HepG2 (cell line): ENCODE measurements at regions not wholly inside any gene's neighbourhood (a gene's known extent, or its start where the extent isn't known, plus 50 kb on each side); places are given as distances from the start of the nearest gene placed in this dataset.

Experiments
- ATAC-seq: fragments of 200-7000 bp; cut with Tn5 transposase; 3 replicates; pipeline ENCODE4 v1.9.1; 2020; ENCODE audit warnings: mild to moderate bottlenecking, moderate library complexity
- BruUV-seq: library from RNA; stranded (reverse); fragments of 400-500 nt; replicated peaks from 2 replicates; lab custom pipeline; 2021; lab: Mats Ljungman, UMichigan
- CTCF ChIA-PET: fragments of 300-600 bp; formaldehyde crosslinking; extraction: SDS; loops from one replicate; lab custom pipeline; 2021; ENCODE audit warnings: low total read pairs, inconsistent platforms, low intra/inter-chr PET ratio; lab: Yijun Ruan, JAX
- POLR2A ChIA-PET: fragments of 350-600 bp; sonication (Branson Sonifier 250); formaldehyde crosslinking; loops from one replicate; lab custom pipeline; 2020; ENCODE audit warnings: antibody characterized with exemption, inconsistent platforms; lab: Yijun Ruan, JAX
- DNase-seq: peaks from one replicate; pipeline ENCODE4 v3.0.0-alpha.2; 2015; ENCODE audit warnings: low spot score
- FAIRE-seq: peaks from 3 replicates; lab custom pipeline; 2011; peaks lifted over from hg19 to GRCh38; lab: Jason Lieb, UNC
- H2AFZ ChIP-seq: one replicate; pipeline ENCODE4 v1.6.1; 2011; ENCODE audit warnings: low read length, inconsistent platforms
- H3K27ac ChIP-seq: fragments of 300-600 bp; 3 replicates; pipeline ENCODE4 v1.8.0; 2011; ENCODE audit warnings: mixed run types, mild to moderate bottlenecking, mixed read lengths, low read length, inconsistent platforms; ENCODE audit not compliant: insufficient read depth; ENCODE audit errors: extremely low read length
- H3K27me3 ChIP-seq, 2 experiments: fragments of 200-600 bp in 1 of 2; 2 replicates in 1 of 2; 3 replicates in 1 of 2; pipeline versions ENCODE4 v1.6.0 to v1.8.0; 2011; ENCODE audit warnings: low read length in 2 of 2, mild to moderate bottlenecking in 2 of 2, moderate library complexity in 2 of 2, inconsistent platforms in 1 of 2; ENCODE audit not compliant: insufficient read depth in 2 of 2, control insufficient read depth in 1 of 2
- H3K36me3 ChIP-seq, 2 experiments: fragments of 200-600 bp in 1 of 2; replicated peaks in 1 of 2; 2 replicates in 1 of 2; 3 replicates in 1 of 2; pipeline versions ENCODE4 v1.5.1 to v1.8.0; 2011; ENCODE audit warnings: low read length in 2 of 2, inconsistent platforms in 1 of 2; ENCODE audit not compliant: insufficient read depth in 2 of 2, control insufficient read depth in 1 of 2
- H3K4me1 ChIP-seq: 2 replicates; pipeline ENCODE4 v1.5.1; 2012; ENCODE audit warnings: low read length, inconsistent platforms; ENCODE audit not compliant: insufficient read depth
- H3K4me2 ChIP-seq: 2 replicates; pipeline ENCODE4 v1.6.0; 2011; ENCODE audit warnings: low read depth, low read length, inconsistent platforms
- H3K4me3 ChIP-seq, 3 experiments: fragments of 200-600 bp in 1 of 3; sonication (generic), shearing (Covaris generic) in 1 of 3; replicated peaks in 1 of 3; 2 replicates each; pipeline ENCODE4 v1.5.1; 2011 to 2016; ENCODE audit warnings: low read length in 3 of 3, inconsistent platforms in 2 of 3, low read depth in 2 of 3, mild to moderate bottlenecking in 2 of 3, control low read depth in 1 of 3, mixed read lengths in 1 of 3; ENCODE audit not compliant: insufficient read depth in 1 of 3
- H3K79me2 ChIP-seq: one replicate; pipeline ENCODE4 v1.6.1; 2011; ENCODE audit warnings: low read length, inconsistent platforms; ENCODE audit not compliant: insufficient read depth
- H3K9ac ChIP-seq: 2 replicates; pipeline ENCODE4 v1.6.0; 2011; ENCODE audit warnings: mild to moderate bottlenecking, low read depth, low read length, inconsistent platforms; ENCODE audit not compliant: insufficient read depth
- H3K9me3 ChIP-seq: 2 replicates; pipeline ENCODE4 v1.5.1; 2012; ENCODE audit warnings: mild to moderate bottlenecking, low read length
- H4K20me1 ChIP-seq: 2 replicates; pipeline ENCODE4 v1.6.0; 2011; ENCODE audit warnings: inconsistent platforms, mild to moderate bottlenecking, low read length, moderate library complexity; ENCODE audit not compliant: insufficient read depth
- CBX2 ChIP-seq, 2 experiments: fragments of 200-600 bp in 1 of 2; sonication (generic); formaldehyde crosslinking in 1 of 2; IDR thresholded peaks; 2 replicates each; pipeline versions ENCODE4 v1.7.0 to v1.8.1; 2018 to 2022; ENCODE audit warnings: low read depth in 2 of 2, low read length in 1 of 2, mild to moderate bottlenecking in 1 of 2, missing genetic modification reagents in 1 of 2
- FUBP1 ChIP-seq: sonication (generic); formaldehyde crosslinking; IDR thresholded peaks from 2 replicates; pipeline ENCODE4 v1.5.1; 2020; ENCODE audit warnings: missing genetic modification reagents, mild to moderate bottlenecking, borderline replicate concordance
- HNRNPH1 ChIP-seq: fragments of 200-400 bp; formaldehyde crosslinking; optimal IDR thresholded peaks from 2 replicates; pipeline ENCODE3; 2017; ENCODE audit warnings: mild to moderate bottlenecking, low read depth, low read length
- NAIF1 ChIP-seq: sonication (generic); formaldehyde crosslinking; IDR thresholded peaks from 2 replicates; pipeline ENCODE4 v1.5.0; 2020; ENCODE audit warnings: mild to moderate bottlenecking, missing genetic modification reagents, borderline replicate concordance
- NFATC3 ChIP-seq: sonication (generic); formaldehyde crosslinking; IDR thresholded peaks from 2 replicates; pipeline ENCODE4 v1.5.1; 2020; ENCODE audit warnings: mild to moderate bottlenecking, missing genetic modification reagents
- REPIN1 ChIP-seq: sonication (generic); formaldehyde crosslinking; IDR thresholded peaks from 2 replicates; pipeline ENCODE4 v1.8.0; 2022; ENCODE audit warnings: missing genetic modification reagents, low read depth, mild to moderate bottlenecking, borderline replicate concordance
- USF2 ChIP-seq, 2 experiments: sonication (generic) in 1 of 2; formaldehyde crosslinking in 1 of 2; IDR thresholded peaks; 2 replicates each; pipeline versions ENCODE4 v1.5.1 to v1.6.1; 2011 to 2020; ENCODE audit warnings: borderline replicate concordance in 1 of 2, low read depth in 1 of 2, low read length in 1 of 2, mild to moderate bottlenecking in 1 of 2, missing genetic modification reagents in 1 of 2, moderate library complexity in 1 of 2
- ZBTB33 ChIP-seq: sonication (generic); formaldehyde crosslinking; IDR thresholded peaks from 2 replicates; pipeline ENCODE4 v1.4.0; 2020; ENCODE audit warnings: missing genetic modification reagents
- ZNF704 ChIP-seq: sonication (generic); formaldehyde crosslinking; IDR thresholded peaks from 2 replicates; pipeline ENCODE4 v1.8.1; 2023; ENCODE audit warnings: mild to moderate bottlenecking, inconsistent platforms, moderate library complexity, missing genetic modification reagents, borderline replicate concordance
- ZNF850 ChIP-seq: sonication (generic); formaldehyde crosslinking; conservative IDR thresholded peaks from 2 replicates; pipeline ENCODE4 v1.9.0; 2021; ENCODE audit warnings: mild to moderate bottlenecking, missing genetic modification reagents
- ZNF891 ChIP-seq: sonication (generic); formaldehyde crosslinking; IDR thresholded peaks from 2 replicates; pipeline ENCODE4 v1.5.0; 2020; ENCODE audit warnings: mild to moderate bottlenecking, missing genetic modification reagents
- WGBS: methylation state at CpG from one replicate; pipeline ENCODE4 v1.1.6; 2017; ENCODE audit warnings: low lambda C conversion rate; 5-methylcytosine and 5-hydroxymethylcytosine counted together
- in situ Hi-C: cut with HindIII; loops from 2 replicates; pipeline ENCODE4 v1.10.0; 2017; ENCODE audit warnings: low pct_unique_long_range_greater_than_20kb; ENCODE audit not compliant: extremely low pct_ligation_motif_present
- intact Hi-C: fragments of 100-400 bp; cut with micrococcal nuclease; formaldehyde crosslinking; loops from one replicate; pipeline ENCODE4 v1.10.0; 2022; ENCODE audit not compliant: unreplicated experiment

GRCh38 chr5:173515526-173515925 lies 100.9 kb downstream of the BOD1 start:
- CTCF ChIA-PET = no interaction called here
- Histone ChIP-seq H3K27me3 (peaks cover 0 to 7% of the 10 kb centered on the region in 2 experiments; a peak in 2 of 5 replicates), H4K20me1 (no peaks in the 10 kb centered on the region), H3K9ac (no peak overlapping the region), H3K4me3 (no peak overlapping the region), H3K36me3 (no peaks in the 10 kb centered on the region), H3K9me3 (no peaks in the 10 kb centered on the region), H3K79me2 (no peaks in the 10 kb centered on the region), H3K4me2 (no peak overlapping the region), H3K4me1 (no peaks in the 10 kb centered on the region), H3K27ac (no peak overlapping the region), H2AFZ (no peak overlapping the region)
- intact Hi-C loops = no loop called here
- POLR2A ChIA-PET = no interaction called here
- FAIRE-seq = no peak
- no TSS peak for BruUV-seq
- in situ Hi-C loops = no loop called here
- no peak for DNase-seq
- no peak for ATAC-seq
- 12% methylated on average over 1 of the region's 1 CpG for WGBS
- TF ChIP-seq NAIF1 (CRISPR knock-in tag) (no peak), USF2 (IDR thresholded peaks at IDR 0.05; ENCODE audit: low read depth, low read length) (no peak), USF2 (CRISPR knock-in tag; IDR thresholded peaks at IDR 0.05; ENCODE audit: borderline replicate concordance) (no peak), ZNF891 (CRISPR knock-in tag) (no peak), HNRNPH1 (no peak), CBX2 (IDR thresholded peaks at IDR 0.05; ENCODE audit: low read depth, low read length) (no peak), CBX2 (CRISPR knock-in tag; IDR thresholded peaks at IDR 0.05; ENCODE audit: low read depth) (no peak), FUBP1 (CRISPR knock-in tag) (no peak), ZNF704 (CRISPR knock-in tag) (no peak), NFATC3 (CRISPR knock-in tag) (no peak), ZNF850 (CRISPR knock-in tag) (no peak), REPIN1 (CRISPR knock-in tag) (no peak), ZBTB33 (CRISPR knock-in tag) (no peak)
